ENCODE measurements at regions not wholly inside any gene's neighbourhood (a gene's known extent, or its start where the extent isn't known, plus 50 kb on each side); places are given as distances from the start of the nearest gene placed in this dataset.

DNA sequence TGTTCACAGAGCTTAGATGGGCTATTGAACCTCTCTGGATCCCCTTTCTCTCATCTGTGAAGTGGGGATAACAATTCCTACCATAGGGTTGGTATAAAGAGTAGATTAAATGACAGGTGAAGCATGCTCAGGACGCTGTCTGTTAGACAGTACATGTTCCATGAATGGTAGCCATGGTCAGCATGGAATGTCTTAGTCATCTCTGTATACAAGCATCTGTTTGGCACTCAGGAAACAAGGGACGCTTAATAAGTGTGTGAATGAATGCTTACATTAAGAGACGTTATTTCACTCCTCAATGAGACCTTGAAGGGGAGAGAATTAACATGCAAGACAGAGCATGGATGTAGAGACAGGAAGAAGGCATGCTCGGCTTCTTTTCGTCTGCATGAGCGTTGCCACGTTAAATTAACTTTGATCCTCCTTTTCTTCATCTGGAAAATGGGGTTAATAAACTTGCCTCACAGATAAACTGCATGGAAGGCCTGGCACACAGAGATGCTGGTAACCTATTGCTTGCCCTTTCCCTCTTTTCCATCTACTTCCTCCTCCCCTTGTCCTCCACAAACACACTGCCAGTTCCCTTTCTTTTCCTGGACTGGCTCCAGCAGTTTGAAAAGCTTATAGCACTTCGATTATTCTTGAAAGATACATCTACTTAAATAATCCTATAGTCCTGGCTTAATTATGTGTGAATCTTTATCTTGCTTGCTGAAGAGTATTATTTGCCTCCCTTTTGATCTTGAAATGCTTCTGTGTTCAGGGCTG lies 267.2 kb upstream of the MTNR1B start:
- no peaks in the 10 kb centered on the region for H3K9me1 ChIP-seq (ENCODE audit: control insufficient read depth, extremely low read depth, insufficient read depth, low read length)
- FAIRE-seq, result peak; percentile 81
- no peaks in the 10 kb centered on the region for H3K27me3 ChIP-seq (ENCODE audit: control insufficient read depth, extremely low read depth, insufficient read depth, low read length)
- TF ChIP-seq EZH2 (IDR thresholded peaks at IDR 0.05; ENCODE audit: low read length), result no peak
- TF ChIP-seq, protein P1, sequence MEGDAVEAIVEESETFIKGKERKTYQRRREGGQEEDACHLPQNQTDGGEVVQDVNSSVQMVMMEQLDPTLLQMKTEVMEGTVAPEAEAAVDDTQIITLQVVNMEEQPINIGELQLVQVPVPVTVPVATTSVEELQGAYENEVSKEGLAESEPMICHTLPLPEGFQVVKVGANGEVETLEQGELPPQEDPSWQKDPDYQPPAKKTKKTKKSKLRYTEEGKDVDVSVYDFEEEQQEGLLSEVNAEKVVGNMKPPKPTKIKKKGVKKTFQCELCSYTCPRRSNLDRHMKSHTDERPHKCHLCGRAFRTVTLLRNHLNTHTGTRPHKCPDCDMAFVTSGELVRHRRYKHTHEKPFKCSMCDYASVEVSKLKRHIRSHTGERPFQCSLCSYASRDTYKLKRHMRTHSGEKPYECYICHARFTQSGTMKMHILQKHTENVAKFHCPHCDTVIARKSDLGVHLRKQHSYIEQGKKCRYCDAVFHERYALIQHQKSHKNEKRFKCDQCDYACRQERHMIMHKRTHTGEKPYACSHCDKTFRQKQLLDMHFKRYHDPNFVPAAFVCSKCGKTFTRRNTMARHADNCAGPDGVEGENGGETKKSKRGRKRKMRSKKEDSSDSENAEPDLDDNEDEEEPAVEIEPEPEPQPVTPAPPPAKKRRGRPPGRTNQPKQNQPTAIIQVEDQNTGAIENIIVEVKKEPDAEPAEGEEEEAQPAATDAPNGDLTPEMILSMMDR (optimal IDR thresholded peaks at IDR 0.05 in 1 of 3, IDR thresholded peaks at IDR 0.05 in 1 of 3, conservative IDR thresholded peaks at IDR 0.05 in 1 of 3; ENCODE audit: extremely low read depth in 1 of 3, insufficient read depth in 2 of 3, low read length in 3 of 3), result no peak
- no peak overlapping the region for H3K4me3 ChIP-seq (ENCODE audit: control insufficient read depth in 2 of 3, extremely low read depth in 1 of 3, insufficient read depth in 2 of 3, low read depth in 1 of 3, low read length in 3 of 3)
- no peaks in the 10 kb centered on the region for H3K36me3 ChIP-seq (ENCODE audit: control insufficient read depth in 2 of 2, extremely low read depth in 1 of 2, insufficient read depth in 2 of 2, low read length in 2 of 2)
- DNase-seq (ENCODE audit: low read depth, low spot score), result peak; percentile 53
- no peaks in the 10 kb centered on the region for H4K20me1 ChIP-seq (ENCODE audit: control insufficient read depth, extremely low read depth, insufficient read depth, low read length)
- H3K4me1 ChIP-seq (ENCODE audit: control insufficient read depth, extremely low read depth, insufficient read depth, low read length), result peaks cover 41% of the 10 kb centered on the region
- H2AFZ ChIP-seq (ENCODE audit: control insufficient read depth, low read length), result peak overlapping the region; percentile 16
- peak overlapping the region; percentile 51 for H3K4me2 ChIP-seq (ENCODE audit: control insufficient read depth, extremely low read depth, insufficient read depth, low read depth, low read length)
- peaks cover 2% of the 10 kb centered on the region for H3K9me3 ChIP-seq (ENCODE audit: control insufficient read depth, low read depth, low read length)
- H3K9ac ChIP-seq (ENCODE audit: control insufficient read depth, extremely low read depth, insufficient read depth, low read length), result peak overlapping the region; percentile 45
- dilution Hi-C loops (cut with MboI; ENCODE audit: extremely low pct_ligation_motif_present, low sequenced_read_pairs), result no loop called here
- H3K79me2 ChIP-seq (ENCODE audit: control insufficient read depth, insufficient read depth, low read length), result no peaks in the 10 kb centered on the region
- peak overlapping the region; percentile 74 for H3K27ac ChIP-seq (ENCODE audit: control insufficient read depth, insufficient read depth, low read length)

DNA sequence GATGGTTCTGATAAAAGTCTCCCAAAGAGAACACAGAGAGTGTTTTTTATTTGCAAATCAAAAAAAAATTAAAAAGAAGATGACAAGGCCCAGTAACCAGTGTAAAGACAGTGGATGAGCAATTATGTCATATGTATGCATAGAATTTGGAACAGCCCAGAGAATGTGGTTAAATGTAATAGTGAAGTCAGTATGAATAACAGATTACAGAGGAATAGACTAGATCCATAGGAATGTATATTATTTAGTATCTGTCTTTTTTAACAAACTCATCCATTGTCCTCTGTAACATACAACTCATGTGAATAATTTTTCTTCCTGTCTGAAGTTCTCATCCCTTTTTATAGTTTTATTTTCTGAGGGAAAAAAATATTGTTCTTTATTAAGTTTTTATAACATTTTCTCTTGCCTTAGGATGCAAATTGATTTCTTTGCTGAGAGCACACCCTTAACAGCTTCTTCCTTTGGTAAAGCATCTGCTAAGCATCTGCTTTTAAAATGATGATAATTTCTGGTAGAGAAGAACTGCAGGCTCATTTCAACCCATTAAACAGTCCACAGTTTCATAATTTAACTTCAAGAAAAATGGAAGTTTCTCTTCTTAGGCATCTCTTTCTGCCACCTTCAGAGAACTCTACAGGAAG lies 266.5 kb upstream of the MTNR1B start:
- Histone ChIP-seq H4K20me1 (ENCODE audit: control insufficient read depth, extremely low read depth, insufficient read depth, low read length) (no peaks in the 10 kb centered on the region), H3K9ac (ENCODE audit: control insufficient read depth, extremely low read depth, insufficient read depth, low read length) (peak overlapping the region; percentile 45), H3K36me3 (ENCODE audit: control insufficient read depth in 2 of 2, extremely low read depth in 1 of 2, insufficient read depth in 2 of 2, low read length in 2 of 2) (no peaks in the 10 kb centered on the region), H3K4me2 (ENCODE audit: control insufficient read depth, extremely low read depth, insufficient read depth, low read depth, low read length) (peak overlapping the region; percentile 51), H3K79me2 (ENCODE audit: control insufficient read depth, insufficient read depth, low read length) (no peaks in the 10 kb centered on the region), H3K27me3 (ENCODE audit: control insufficient read depth, extremely low read depth, insufficient read depth, low read length) (no peaks in the 10 kb centered on the region), H3K4me1 (ENCODE audit: control insufficient read depth, extremely low read depth, insufficient read depth, low read length) (peaks cover 48% of the 10 kb centered on the region), H2AFZ (ENCODE audit: control insufficient read depth, low read length) (peak overlapping the region; percentile 77), H3K9me3 (ENCODE audit: control insufficient read depth, low read depth, low read length) (peaks cover 2% of the 10 kb centered on the region), H3K4me3 (ENCODE audit: control insufficient read depth in 2 of 3, extremely low read depth in 1 of 3, insufficient read depth in 2 of 3, low read depth in 1 of 3, low read length in 3 of 3) (no peak overlapping the region), H3K27ac (ENCODE audit: control insufficient read depth, insufficient read depth, low read length) (peak overlapping the region; percentile 82), H3K9me1 (ENCODE audit: control insufficient read depth, extremely low read depth, insufficient read depth, low read length) (no peaks in the 10 kb centered on the region)
- TF ChIP-seq, protein P1 (optimal IDR thresholded peaks at IDR 0.05 in 1 of 3, IDR thresholded peaks at IDR 0.05 in 1 of 3, conservative IDR thresholded peaks at IDR 0.05 in 1 of 3; ENCODE audit: extremely low read depth in 1 of 3, insufficient read depth in 2 of 3, low read length in 3 of 3), result no peak
- TF ChIP-seq EZH2 (IDR thresholded peaks at IDR 0.05; ENCODE audit: low read length), result no peak
- DNase-seq (ENCODE audit: low read depth, low spot score) (peak; percentile 56), FAIRE-seq (peak; percentile 67)
- dilution Hi-C loops (cut with MboI; ENCODE audit: extremely low pct_ligation_motif_present, low sequenced_read_pairs), result no loop called here

All from keratinocyte (primary cell).